Astrocyte of the hippocampus (primary cell): ENCODE measurements at regions not wholly inside any gene's neighbourhood (a gene's known extent, or its start where the extent isn't known, plus 50 kb on each side); places are given as distances from the start of the nearest gene placed in this dataset.

Source experiments
- DNase-seq: peaks from one replicate; pipeline ENCODE4 v3.0.0; 2011; ENCODE audit warnings: low read depth, low spot score

DNA sequence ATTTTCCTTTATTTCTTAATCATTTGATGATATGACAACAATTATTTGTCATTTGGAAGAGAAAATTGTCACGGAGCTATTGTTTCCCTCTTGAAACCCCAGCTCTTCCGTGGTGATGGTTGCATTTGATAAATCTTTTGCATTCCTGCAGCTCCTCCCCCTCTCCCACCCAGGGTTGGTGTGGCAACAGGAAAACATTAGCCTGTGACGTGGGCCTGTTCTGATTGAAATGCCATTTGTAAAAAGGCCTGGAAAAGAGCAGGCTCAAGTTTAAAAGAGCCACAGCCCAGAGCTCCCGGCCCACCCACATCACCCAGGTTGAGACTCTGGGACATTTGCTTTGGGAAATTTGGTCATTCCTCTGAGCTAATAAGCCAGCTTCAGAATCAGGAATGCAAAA, 282.5 kb downstream of the RPLP1 start:
- peak; percentile 91 for DNase-seq

DNA sequence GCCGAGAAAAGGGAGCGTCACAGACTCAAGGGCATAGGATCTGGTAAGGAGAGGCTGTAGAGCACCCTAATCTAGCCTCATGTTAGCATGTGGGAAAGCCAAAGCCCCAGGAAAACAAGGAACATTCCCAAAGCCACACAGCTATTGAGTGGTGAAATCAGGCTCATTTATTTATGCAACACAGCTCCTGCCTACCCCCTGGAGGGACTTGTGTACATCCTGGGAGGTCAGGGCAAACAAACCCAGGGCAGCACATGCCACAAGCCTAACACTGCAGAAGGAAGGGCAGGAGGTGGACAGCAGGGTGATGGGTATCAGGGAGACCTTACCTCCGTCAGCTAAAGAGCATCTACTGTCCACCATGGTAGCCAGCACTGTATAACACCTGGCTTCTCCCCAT, 283.5 kb downstream of the RPLP1 start:
- DNase-seq, result no peak

DNA sequence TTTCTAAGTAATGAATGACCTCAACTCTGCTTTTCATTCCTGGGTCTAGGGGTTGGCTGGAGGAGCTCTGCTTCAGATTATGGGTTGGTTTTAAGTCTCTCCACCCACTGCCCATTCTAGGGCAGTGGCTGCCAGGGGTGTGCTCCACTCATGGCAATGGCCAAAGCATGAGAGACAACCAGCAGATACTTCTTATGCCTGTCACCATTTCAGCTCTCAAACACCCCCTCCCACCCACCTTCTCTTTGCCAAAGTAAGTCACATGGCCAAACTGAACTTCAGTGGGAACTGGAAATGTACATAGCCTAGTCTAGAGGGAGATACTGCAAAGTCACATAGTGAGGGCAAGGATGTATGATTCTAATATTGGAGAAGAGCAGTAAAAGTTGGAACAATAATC, 285.3 kb downstream of the RPLP1 start:
- DNase-seq, result no peak

DNA sequence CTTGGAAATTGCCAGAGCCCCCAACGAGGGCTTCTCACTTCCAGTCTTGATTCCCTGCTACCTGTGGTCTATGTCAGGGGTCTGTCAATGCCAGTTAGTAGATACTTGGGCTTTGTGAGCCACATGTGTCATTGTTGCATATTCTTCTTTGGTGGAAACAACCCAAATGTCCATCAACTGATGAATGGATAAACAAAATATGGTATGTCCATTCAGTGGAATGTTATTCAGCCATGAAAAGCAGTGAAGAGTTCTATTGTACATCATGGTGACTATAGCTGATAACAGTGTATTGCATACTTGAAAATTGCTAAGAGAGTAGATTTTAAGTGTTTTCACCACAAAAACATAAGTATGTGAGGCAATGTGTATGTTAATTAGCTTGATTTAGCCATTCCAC, 288.1 kb downstream of the RPLP1 start:
- no peak for DNase-seq

DNA sequence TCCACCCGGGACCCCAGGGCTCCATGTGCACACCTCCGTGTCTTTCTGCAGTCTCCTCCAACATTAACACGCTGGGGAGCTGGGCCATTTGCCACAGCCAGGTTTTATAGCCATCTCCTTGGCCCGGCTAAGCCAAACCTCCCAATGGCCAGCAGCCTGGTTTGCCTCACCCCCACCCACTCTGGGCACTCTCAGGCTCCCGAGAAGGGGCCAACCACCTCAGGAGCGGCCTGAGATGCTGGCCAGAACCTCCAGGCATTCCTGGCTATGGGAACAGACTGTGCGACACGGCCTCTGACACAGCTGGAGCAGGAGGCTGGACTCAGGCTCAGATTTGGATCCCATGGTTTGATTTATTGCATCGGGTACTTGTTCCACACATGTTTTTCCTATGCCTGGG, 289.7 kb downstream of the RPLP1 start:
- no peak for DNase-seq

- DNase-seq, result no peak
Measured at GRCh38 chr15:69743091-69743490, 290.5 kb downstream of the RPLP1 start.

GRCh38 chr15:69744391-69745162, 292.0 kb downstream of the RPLP1 start:
- DNase-seq, result no peak

DNA sequence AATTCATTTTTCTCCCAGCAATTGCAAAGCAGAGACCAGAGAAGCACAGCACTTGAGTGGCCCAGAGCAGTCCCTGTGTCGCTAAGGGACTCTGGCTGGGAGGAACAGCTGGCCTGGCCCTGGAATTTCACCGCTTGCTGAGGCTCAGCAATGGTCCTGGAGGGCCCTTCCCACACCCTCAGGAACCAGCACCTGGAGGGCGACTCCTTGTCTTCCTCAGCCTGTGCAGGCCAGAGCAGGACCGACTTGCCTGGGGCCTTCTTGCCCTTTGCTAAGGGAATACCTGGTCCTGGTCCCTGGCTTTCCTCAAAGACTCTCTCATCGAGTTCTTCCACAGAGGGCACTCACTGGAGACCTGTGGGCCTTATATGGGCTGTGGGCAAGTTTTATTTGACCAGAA, 294.6 kb downstream of the RPLP1 start:
- no peak for DNase-seq

DNA sequence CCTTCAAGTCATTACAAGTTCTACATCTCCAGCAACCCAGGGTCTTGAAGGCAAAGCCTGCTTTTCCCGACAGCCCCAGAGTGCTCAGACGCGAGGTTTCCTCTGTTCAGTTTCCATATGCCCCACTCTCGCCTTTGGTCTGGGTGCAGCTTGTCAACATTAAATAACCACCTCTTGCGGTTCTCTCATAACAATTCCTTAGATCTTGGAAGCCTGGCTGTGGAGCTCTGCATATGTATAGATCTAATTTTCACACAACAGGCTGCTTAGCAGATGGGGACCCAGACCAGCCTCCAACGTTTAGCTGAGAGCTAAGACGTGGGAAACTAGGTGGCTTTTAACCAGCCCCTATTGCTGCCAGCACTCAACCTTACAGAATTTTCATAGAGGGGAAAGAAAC, 295.5 kb downstream of the RPLP1 start:
- no peak for DNase-seq

- no peak for DNase-seq
Measured at GRCh38 chr15:69748576-69749185, 296.1 kb downstream of the RPLP1 start.

GRCh38 chr15:69749274-69749673, 296.7 kb downstream of the RPLP1 start:
- no peak for DNase-seq

DNA sequence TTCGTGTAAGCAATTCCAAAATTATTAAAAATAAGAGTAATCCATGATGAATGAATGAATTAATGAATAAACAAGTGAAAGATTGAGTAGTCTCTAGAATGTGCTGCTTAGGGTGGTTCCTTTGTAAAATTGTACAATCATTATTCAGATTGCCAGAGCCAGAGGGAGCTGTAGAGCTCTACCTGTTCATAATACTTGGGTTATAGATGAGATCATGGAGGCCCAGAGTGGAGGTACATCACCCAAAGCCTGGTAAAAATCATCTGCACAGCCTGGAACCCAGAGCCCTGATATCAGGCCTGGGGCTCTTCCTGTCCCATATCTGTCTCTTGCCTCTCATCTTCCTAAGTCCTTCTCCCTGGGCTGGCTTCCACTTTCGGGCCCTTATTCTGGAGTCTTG, 297.2 kb downstream of the RPLP1 start:
- no peak for DNase-seq

DNA sequence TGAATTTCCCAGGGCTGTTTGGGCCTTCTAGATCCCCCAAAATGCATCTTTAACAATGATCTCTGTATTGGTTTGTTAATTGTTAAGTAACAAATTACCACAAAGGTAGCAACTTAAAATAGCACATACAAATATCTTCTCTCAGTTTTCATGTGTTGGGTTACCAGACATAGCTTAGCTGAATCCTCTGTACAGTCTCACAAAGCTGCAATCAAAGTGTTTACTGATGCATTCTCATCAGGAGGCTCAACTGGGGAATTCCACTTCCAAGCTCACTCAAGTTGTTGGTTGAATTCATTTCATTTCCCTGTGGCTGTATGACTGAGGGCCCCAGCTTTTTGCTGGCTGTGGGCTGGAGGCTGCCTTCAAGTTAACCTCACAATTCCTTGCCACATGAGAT, 297.6 kb downstream of the RPLP1 start:
- no peak for DNase-seq

- DNase-seq, result no peak
Measured at GRCh38 chr15:69751147-69751546, 298.5 kb downstream of the RPLP1 start.

DNA sequence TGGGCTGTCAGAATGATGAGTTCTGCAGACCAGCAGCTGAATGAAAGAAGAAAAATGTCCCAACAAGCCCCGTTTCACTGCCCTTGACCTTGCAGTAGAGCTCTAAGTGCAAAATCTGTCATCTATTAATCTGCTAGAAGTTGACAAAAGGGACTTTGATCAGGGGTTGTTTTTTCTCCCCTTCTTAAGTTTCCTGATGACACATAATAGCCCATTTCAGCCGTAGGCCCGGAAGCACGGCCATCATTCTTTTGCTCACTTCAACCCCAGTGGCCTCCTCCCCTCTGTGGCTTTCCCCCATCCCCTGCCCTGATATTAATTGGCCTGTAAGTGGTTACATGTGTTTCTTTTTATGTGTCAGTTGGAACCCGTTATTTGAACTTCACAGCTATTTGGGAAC, 298.9 kb downstream of the RPLP1 start:
- DNase-seq, result peak; percentile 32

DNA sequence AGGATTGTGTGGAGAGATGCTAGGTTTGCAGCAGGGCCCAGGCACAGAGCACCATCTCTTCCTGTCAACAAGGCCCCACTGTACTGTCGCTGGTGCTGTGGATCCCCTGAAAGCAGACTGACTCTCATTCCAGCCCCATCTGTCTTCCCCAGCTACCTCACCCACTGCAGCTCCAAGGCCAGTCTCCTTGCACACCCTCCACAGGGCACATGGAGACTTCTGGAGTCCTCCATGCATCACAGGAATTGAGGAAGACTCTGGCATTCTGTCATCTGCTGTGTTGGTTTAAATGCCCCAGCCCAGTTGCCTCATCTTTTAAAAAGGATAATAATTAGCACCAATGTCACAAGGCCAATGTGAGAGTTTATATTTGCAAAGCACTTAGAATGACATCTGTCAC, 301.2 kb downstream of the RPLP1 start:
- DNase-seq, result no peak

DNA sequence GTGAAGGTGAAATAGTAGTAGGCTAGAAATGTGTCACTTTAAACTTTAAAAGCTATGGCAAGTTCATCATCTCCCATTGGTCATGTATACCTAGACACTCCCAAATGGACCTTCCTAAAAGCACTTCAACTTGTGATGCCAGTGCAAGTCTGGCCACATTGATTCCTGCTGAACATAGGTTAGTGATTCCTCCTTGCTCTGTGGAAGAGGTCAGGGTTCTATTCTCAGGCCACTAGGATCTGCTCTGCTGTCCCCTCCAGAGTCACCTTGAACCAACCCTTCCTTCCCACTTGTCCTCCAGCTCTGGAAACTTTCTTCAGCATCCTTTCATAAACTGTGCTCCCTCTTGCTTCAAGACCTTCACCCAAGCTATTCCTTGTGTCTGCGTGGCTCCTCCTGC, 301.7 kb downstream of the RPLP1 start:
- no peak for DNase-seq

- peak; percentile 59 for DNase-seq
Measured at GRCh38 chr15:69755551-69756310, 303.1 kb downstream of the RPLP1 start.

- DNase-seq, result no peak
Measured at GRCh38 chr15:69756440-69756839, 303.8 kb downstream of the RPLP1 start.

GRCh38 chr15:69757186-69757585, 304.6 kb downstream of the RPLP1 start:
- peak; percentile 46 for DNase-seq

- peak; percentile 73 for DNase-seq
Measured at GRCh38 chr15:69758291-69758771, 305.7 kb downstream of the RPLP1 start.
